WTC11 (cell line): ENCODE measurements at regions not wholly inside any gene's neighbourhood (a gene's known extent, or its start where the extent isn't known, plus 50 kb on each side); places are given as distances from the start of the nearest gene placed in this dataset.

Experiments used
- ATAC-seq: fragments of 200-7000 bp; cut with Tn5 transposase; 2 replicates; pipeline ENCODE4 v1.10.0; 2021; ENCODE audit warnings: mild to moderate bottlenecking, moderate library complexity
- CTCF ChIA-PET: fragments of 300-600 bp; sonication (Branson Sonifier 250); formaldehyde crosslinking; loops from one replicate; lab custom pipeline; 2021; ENCODE audit warnings: antibody characterized with exemption; lab: Charles Lee
- POLR2A ChIA-PET: fragments of 350-600 bp; sonication (Branson Sonifier 250); formaldehyde crosslinking; loops from one replicate; lab custom pipeline; 2021; ENCODE audit warnings: antibody characterized with exemption; lab: Charles Lee
- DNase-seq: peaks from one replicate; pipeline ENCODE4 v3.0.0; 2021; ENCODE audit warnings: low spot score
- H3K27ac Mint-ChIP-seq: 2 replicates; pipeline ENCODE4 v1.8.0; 2021; ENCODE audit warnings: mixed read lengths
- H3K27me3 Mint-ChIP-seq: 2 replicates; pipeline ENCODE4 v1.8.0; 2021; ENCODE audit warnings: low read depth, mild to moderate bottlenecking, moderate library complexity, mixed read lengths
- H3K36me3 Mint-ChIP-seq: 2 replicates; pipeline ENCODE4 v1.8.0; 2021; ENCODE audit warnings: mixed read lengths
- H3K4me1 Mint-ChIP-seq: 2 replicates; pipeline ENCODE4 v1.8.0; 2022; ENCODE audit warnings: mixed read lengths
- H3K4me3 Mint-ChIP-seq: 2 replicates; pipeline ENCODE4 v1.8.0; 2021; ENCODE audit warnings: mild to moderate bottlenecking, moderate library complexity, mixed read lengths
- H3K9me3 Mint-ChIP-seq: 2 replicates; pipeline ENCODE4 v1.8.0; 2021; ENCODE audit warnings: mixed read lengths
- AFF4 ChIP-seq: sonication (generic); formaldehyde crosslinking; IDR thresholded peaks from 2 replicates; pipeline ENCODE4 v1.8.1; 2023; ENCODE audit warnings: mild to moderate bottlenecking, missing genetic modification reagents, borderline replicate concordance
- AR ChIP-seq: fragments of 250-450 bp; sonication (Bioruptor Pico); IDR thresholded peaks from 2 replicates; pipeline ENCODE4 v1.9.0; 2021; ENCODE audit warnings: mild to moderate bottlenecking
- ATF6 ChIP-seq: sonication (generic); formaldehyde crosslinking; IDR thresholded peaks from 2 replicates; pipeline ENCODE4 v1.8.1; 2023; ENCODE audit warnings: mild to moderate bottlenecking, missing genetic modification reagents
- CBFB ChIP-seq: sonication (generic); formaldehyde crosslinking; IDR thresholded peaks from 2 replicates; pipeline ENCODE4 v1.8.1; 2022; ENCODE audit warnings: mild to moderate bottlenecking, low read depth, missing genetic modification reagents
- CREB1 ChIP-seq: sonication (generic); formaldehyde crosslinking; IDR thresholded peaks from 2 replicates; pipeline ENCODE4 v1.8.0; 2023; ENCODE audit warnings: mild to moderate bottlenecking, missing genetic modification reagents
- ELF4 ChIP-seq: sonication (generic); formaldehyde crosslinking; IDR thresholded peaks from 2 replicates; pipeline ENCODE4 v1.8.1; 2022; ENCODE audit warnings: low read depth, mild to moderate bottlenecking, moderate library complexity, missing genetic modification reagents
- ESRRA ChIP-seq: sonication (generic); formaldehyde crosslinking; IDR thresholded peaks from 2 replicates; pipeline ENCODE4 v1.8.1; 2022; ENCODE audit warnings: mild to moderate bottlenecking, missing genetic modification reagents, borderline replicate concordance
- GRHL2 ChIP-seq: fragments of 250-450 bp; sonication (Bioruptor Pico); IDR thresholded peaks from 2 replicates; pipeline ENCODE4 v1.8.0; 2022; ENCODE audit warnings: mild to moderate bottlenecking, moderate library complexity; ENCODE audit not compliant: insufficient replicate concordance, severe bottlenecking
- JAZF1 ChIP-seq: fragments of 250-450 bp; sonication (Bioruptor Pico); IDR thresholded peaks from 2 replicates; pipeline ENCODE4 v1.9.0; 2021; ENCODE audit warnings: moderate library complexity, mild to moderate bottlenecking, inconsistent platforms
- JUN ChIP-seq: sonication (generic); formaldehyde crosslinking; IDR thresholded peaks from 2 replicates; pipeline ENCODE4 v1.8.0; 2023; ENCODE audit warnings: mild to moderate bottlenecking, missing genetic modification reagents
- NFATC4 ChIP-seq: fragments of 250-450 bp; sonication (Bioruptor Pico); IDR thresholded peaks from 2 replicates; pipeline ENCODE4 v1.9.0; 2021; ENCODE audit warnings: mild to moderate bottlenecking
- NR1H2 ChIP-seq: sonication (generic); formaldehyde crosslinking; IDR thresholded peaks from 2 replicates; pipeline ENCODE4 v1.9.0; 2021; ENCODE audit warnings: mild to moderate bottlenecking, moderate library complexity, missing genetic modification reagents
- OVOL2 ChIP-seq: fragments of 250-450 bp; sonication (Bioruptor Pico); IDR thresholded peaks from 2 replicates; pipeline ENCODE4 v1.9.0; 2021; ENCODE audit warnings: mild to moderate bottlenecking, borderline replicate concordance
- PREB ChIP-seq: sonication (generic); formaldehyde crosslinking; IDR thresholded peaks from 2 replicates; pipeline ENCODE4 v1.8.1; 2022; ENCODE audit warnings: mild to moderate bottlenecking, missing genetic modification reagents, moderate library complexity, borderline replicate concordance
- SMAD4 ChIP-seq: sonication (generic); formaldehyde crosslinking; IDR thresholded peaks from 2 replicates; pipeline ENCODE4 v1.8.0; 2022; ENCODE audit warnings: mild to moderate bottlenecking, missing genetic modification reagents
- ZNF232 ChIP-seq: sonication (generic); formaldehyde crosslinking; IDR thresholded peaks from 2 replicates; pipeline ENCODE4 v1.8.0; 2022; ENCODE audit warnings: mild to moderate bottlenecking, missing genetic modification reagents
- TF ChIP-seq, protein P1 (sequence below): sonication (generic); formaldehyde crosslinking; IDR thresholded peaks from 2 replicates; pipeline ENCODE4 v1.8.0; 2022; ENCODE audit warnings: mild to moderate bottlenecking, missing genetic modification reagents

GRCh38 chr5:27377626-27378025 is 339.2 kb upstream of the CDH9 start (continued):
- TF ChIP-seq AFF4 (CRISPR knock-in tag): no peak
- no peak for TF ChIP-seq ATF6 (CRISPR knock-in tag)
- TF ChIP-seq JAZF1 (CRISPR knock-in tag): no peak
- TF ChIP-seq CREB1: no peak
- no peak for TF ChIP-seq GRHL2 (CRISPR knock-in tag)
- TF ChIP-seq CBFB: no peak
- TF ChIP-seq NR1H2: no peak
- TF ChIP-seq PREB (CRISPR knock-in tag): no peak
- TF ChIP-seq AR (CRISPR knock-in tag): no peak
- no peak for TF ChIP-seq ELF4 (CRISPR knock-in tag)
- no peak for TF ChIP-seq ESRRA (CRISPR knock-in tag)

DNA sequence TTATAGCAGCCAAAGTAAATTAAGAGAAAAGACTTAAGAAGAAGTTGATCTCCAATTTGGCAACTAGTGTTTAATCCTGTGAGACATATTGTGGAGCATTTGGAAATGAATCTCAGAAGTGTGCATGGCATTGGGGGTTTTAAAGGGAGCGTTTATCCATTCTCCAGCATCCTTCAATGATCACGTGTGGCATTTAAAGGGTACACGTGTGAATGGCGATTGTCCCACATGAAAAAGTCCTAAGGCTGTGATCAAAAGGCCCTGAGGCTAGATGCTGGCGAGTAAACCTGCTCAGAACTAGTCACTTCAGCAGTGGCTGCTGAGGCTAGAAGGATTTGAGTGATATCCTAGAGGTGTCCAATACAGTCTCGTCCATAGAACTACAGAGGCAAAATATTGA is 315.6 kb upstream of the CDH9 start:
- Mint-ChIP-seq H3K9me3 (peaks cover 13% of the 10 kb centered on the region), H3K36me3 (0 out of 2 replicates have a peak, but pooled peaks cover 2% of the 10 kb centered on the region), H3K4me1 (no peaks in the 10 kb centered on the region), H3K27ac (no peak overlapping the region), H3K4me3 (no peak overlapping the region)
- POLR2A ChIA-PET: no interaction called here
- ATAC-seq: no peak
- CTCF ChIA-PET: no interaction called here
- TF ChIP-seq, protein P1, sequence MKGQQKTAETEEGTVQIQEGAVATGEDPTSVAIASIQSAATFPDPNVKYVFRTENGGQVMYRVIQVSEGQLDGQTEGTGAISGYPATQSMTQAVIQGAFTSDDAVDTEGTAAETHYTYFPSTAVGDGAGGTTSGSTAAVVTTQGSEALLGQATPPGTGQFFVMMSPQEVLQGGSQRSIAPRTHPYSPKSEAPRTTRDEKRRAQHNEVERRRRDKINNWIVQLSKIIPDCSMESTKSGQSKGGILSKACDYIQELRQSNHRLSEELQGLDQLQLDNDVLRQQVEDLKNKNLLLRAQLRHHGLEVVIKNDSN (CRISPR knock-in tag): no peak
- TF ChIP-seq NFATC4 (no peak), OVOL2 (CRISPR knock-in tag) (no peak), JUN (CRISPR knock-in tag) (no peak), SMAD4 (CRISPR knock-in tag) (no peak), ZNF232 (CRISPR knock-in tag) (no peak)
- TF ChIP-seq, all 79 proteins: peak for 0
- no peaks in the 10 kb centered on the region for H3K27me3 Mint-ChIP-seq
- DNase-seq: no peak
